HCT116 (cell line): ENCODE measurements at regions not wholly inside any gene's neighbourhood (a gene's known extent, or its start where the extent isn't known, plus 50 kb on each side); places are given as distances from the start of the nearest gene placed in this dataset.

ENCODE experiments used
- ATAC-seq: fragments of 200-7000 bp; cut with Tn5 transposase; 2 replicates; pipeline ENCODE4 v1.9.1; 2020; ENCODE audit warnings: mild to moderate bottlenecking, moderate library complexity
- BruUV-seq: library from RNA; stranded (reverse); fragments of 400-500 nt; replicated peaks from 2 replicates; lab custom pipeline; 2021; lab: Mats Ljungman, UMichigan
- CTCF ChIA-PET: fragments of 300-600 bp; sonication (Branson Sonifier 250); formaldehyde crosslinking; loops from one replicate; lab custom pipeline; 2021; ENCODE audit warnings: antibody characterized with exemption; lab: Charles Lee
- POLR2A ChIA-PET: fragments of 300-600, 350-600 bp; sonication (Branson Sonifier 250); formaldehyde crosslinking; loops from one replicate; lab custom pipeline; 2021; ENCODE audit warnings: antibody characterized with exemption; lab: Charles Lee
- RAD21 ChIA-PET, 2 experiments: fragments of 300-600 bp; sonication (Branson Sonifier 250); formaldehyde crosslinking; loops; one replicate each; lab custom pipeline; 2023; ENCODE audit warnings: low total read pairs in 2 of 2; ENCODE audit not compliant: uncharacterized antibody in 2 of 2, unreplicated experiment in 2 of 2, low non-redundant PET in 1 of 2; lab: Charles Lee
- DNase-seq: peaks from one replicate; pipeline ENCODE4 v3.0.0-alpha.2; 2010; ENCODE audit warnings: low read depth, low spot score
- H2AFZ ChIP-seq: fragments of 200-600 bp; shearing (Covaris generic), sonication (generic); 2 replicates; pipeline ENCODE4 v1.6.1; 2017; ENCODE audit warnings: low read depth, mixed run types, mixed read lengths, antibody characterized with exemption, low read length; ENCODE audit not compliant: poor library complexity, severe bottlenecking
- H3K27ac ChIP-seq: 2 replicates; pipeline ENCODE4 v1.5.1; 2012; ENCODE audit warnings: low read depth, low read length
- H3K27me3 ChIP-seq: fragments of 200-600 bp; sonication (generic); 2 replicates; pipeline ENCODE4 v1.6.1; 2016; ENCODE audit warnings: mixed run types, low read length, mixed read lengths; ENCODE audit not compliant: insufficient read depth
- H3K36me3 ChIP-seq, 2 experiments: fragments of 200-500 bp in 1 of 2; fragments of 200-600 bp in 1 of 2; sonication (Bioruptor generic) in 1 of 2; sonication (generic) in 1 of 2; 2 replicates each; pipeline versions ENCODE4 v1.5.1 to v1.6.1; 2014 to 2016; ENCODE audit warnings: low read length in 2 of 2, inconsistent platforms in 1 of 2, mixed read lengths in 1 of 2, mixed run types in 1 of 2; ENCODE audit not compliant: insufficient read depth in 2 of 2, control insufficient read depth in 1 of 2
- H3K4me1 ChIP-seq, 2 experiments: fragments of 200-600 bp in 1 of 2; sonication (generic) in 1 of 2; 2 replicates each; pipeline versions ENCODE4 v1.5.1 to v1.6.1; 2012 to 2017; ENCODE audit warnings: low read length in 2 of 2, inconsistent platforms in 1 of 2, mild to moderate bottlenecking in 1 of 2, mixed read lengths in 1 of 2, mixed run types in 1 of 2, moderate library complexity in 1 of 2; ENCODE audit not compliant: insufficient read depth in 2 of 2, control insufficient read depth in 1 of 2
- H3K4me2 ChIP-seq: fragments of 200-600 bp; sonication (generic); 2 replicates; pipeline ENCODE4 v1.6.1; 2017; ENCODE audit warnings: mixed run types, low read length, mixed read lengths
- H3K4me3 ChIP-seq, 2 experiments: fragments of 200-600 bp in 1 of 2; sonication (generic) in 1 of 2; replicated peaks in 1 of 2; 2 replicates each; pipeline ENCODE4 v1.5.1; 2011 to 2016; ENCODE audit warnings: low read length in 2 of 2, control low read depth in 1 of 2, low read depth in 1 of 2, mild to moderate bottlenecking in 1 of 2, mixed read lengths in 1 of 2, mixed run types in 1 of 2
- H3K79me2 ChIP-seq: fragments of 200-600 bp; sonication (generic); 2 replicates; pipeline ENCODE4 v1.6.1; 2017; ENCODE audit warnings: mild to moderate bottlenecking, mixed run types, low read length, moderate library complexity, mixed read lengths; ENCODE audit not compliant: insufficient read depth
- H3K9ac ChIP-seq: fragments of 200-600 bp; sonication (generic); 2 replicates; pipeline ENCODE4 v1.6.1; 2016; ENCODE audit warnings: low read length, mixed read lengths
- H3K9me2 ChIP-seq: fragments of 200-600 bp; sonication (generic), shearing (Covaris generic); 2 replicates; pipeline ENCODE4 v1.6.1; 2017; ENCODE audit warnings: mixed run types, mild to moderate bottlenecking, moderate library complexity; ENCODE audit not compliant: insufficient read depth
- H3K9me3 ChIP-seq, 2 experiments: fragments of 200-500 bp in 1 of 2; fragments of 200-600 bp in 1 of 2; sonication (Bioruptor generic) in 1 of 2; sonication (generic) in 1 of 2; 2 replicates each; pipeline ENCODE4 v1.6.1; 2014 to 2017; ENCODE audit warnings: low read length in 2 of 2, mixed read lengths in 2 of 2, inconsistent platforms in 1 of 2, low read depth in 1 of 2, mild to moderate bottlenecking in 1 of 2, mixed run types in 1 of 2, moderate library complexity in 1 of 2; ENCODE audit not compliant: control insufficient read depth in 1 of 2, insufficient read depth in 1 of 2
- H4K20me1 ChIP-seq: fragments of 200-600 bp; sonication (generic), shearing (Covaris generic); 2 replicates; pipeline ENCODE4 v1.6.1; 2017; ENCODE audit warnings: mixed run types, mild to moderate bottlenecking, moderate library complexity; ENCODE audit not compliant: insufficient read depth
- ATF3 ChIP-seq: IDR thresholded peaks from 2 replicates; pipeline ENCODE4 v1.6.1; 2012
- CBX3 ChIP-seq: IDR thresholded peaks from 2 replicates; pipeline ENCODE4 v1.6.1; 2012; ENCODE audit warnings: low read depth
- CEBPB ChIP-seq: IDR thresholded peaks from 2 replicates; pipeline ENCODE4 v1.6.1; 2012; ENCODE audit warnings: low read depth
- ELF1 ChIP-seq: IDR thresholded peaks from 2 replicates; pipeline ENCODE4 v1.6.1; 2012; ENCODE audit warnings: low read depth, borderline replicate concordance
- FOSL1 ChIP-seq: IDR thresholded peaks from 2 replicates; pipeline ENCODE4 v1.6.1; 2012; ENCODE audit warnings: low read depth
- JUND ChIP-seq: IDR thresholded peaks from 2 replicates; pipeline ENCODE4 v1.6.1; 2012
- MAX ChIP-seq: IDR thresholded peaks from 2 replicates; pipeline ENCODE4 v1.6.1; 2012
- POLR2A ChIP-seq: IDR thresholded peaks from 2 replicates; pipeline ENCODE4 v1.7.0; 2011; ENCODE audit warnings: borderline replicate concordance; ENCODE audit not compliant: insufficient read depth, insufficient read length; ENCODE audit errors: extremely low read depth
- POLR2AphosphoS5 ChIP-seq: IDR thresholded peaks from 2 replicates; pipeline ENCODE4 v1.6.1; 2011; ENCODE audit warnings: mild to moderate bottlenecking, low read depth, low read length, moderate library complexity
- SP1 ChIP-seq: IDR thresholded peaks from 2 replicates; pipeline ENCODE4 v1.6.1; 2012; ENCODE audit warnings: low read depth
- SRF ChIP-seq: IDR thresholded peaks from 2 replicates; pipeline ENCODE4 v1.6.1; 2012; ENCODE audit warnings: low read depth
- TCF7L2 ChIP-seq: IDR thresholded peaks from 2 replicates; pipeline ENCODE4 v1.7.0; 2011; ENCODE audit warnings: borderline replicate concordance, inconsistent platforms; ENCODE audit not compliant: insufficient read depth, insufficient read length; ENCODE audit errors: extremely low read depth
- YY1 ChIP-seq: IDR thresholded peaks from 2 replicates; pipeline ENCODE4 v1.6.1; 2011; ENCODE audit warnings: low read length, low read depth, moderate library complexity, mild to moderate bottlenecking; ENCODE audit not compliant: insufficient replicate concordance; ENCODE audit errors: extremely low read depth
- ZFX ChIP-seq: fragments of 450-650 bp; IDR thresholded peaks from 2 replicates; pipeline ENCODE4 v1.6.1; 2017
- intact Hi-C: fragments of 100-400 bp; cut with micrococcal nuclease; formaldehyde crosslinking; loops from 2 replicates; pipeline ENCODE4 v1.10.0; 2022

- CTCF ChIA-PET = no interaction called here
- POLR2A ChIA-PET = no interaction called here
- no peak overlapping the region for H3K27ac ChIP-seq
- no peak overlapping the region for H3K4me3 ChIP-seq
- intact Hi-C loops = no loop called here
- H2AFZ ChIP-seq = no peak overlapping the region
- no peaks in the 10 kb centered on the region for H3K79me2 ChIP-seq
- H3K9me3 ChIP-seq = peaks cover 11 to 14% of the 10 kb centered on the region in 2 experiments; a peak in 3 of 4 replicates
- H3K9me2 ChIP-seq = no peaks in the 10 kb centered on the region
- RAD21 ChIA-PET = no interaction called here
- no peaks in the 10 kb centered on the region for H3K4me1 ChIP-seq
- TF ChIP-seq ATF3 = no peak
- TF ChIP-seq SP1 = no peak
- no peak for TF ChIP-seq FOSL1
- TF ChIP-seq ELF1 = no peak
- no peak for TF ChIP-seq TCF7L2
- TF ChIP-seq YY1 = no peak
- no peak for TF ChIP-seq POLR2A
- no peak for TF ChIP-seq CEBPB
- no peak for TF ChIP-seq SRF
- no peak for TF ChIP-seq ZFX
- no peak for TF ChIP-seq MAX
- no peak for TF ChIP-seq CBX3
- no peak for TF ChIP-seq POLR2AphosphoS5
- TF ChIP-seq JUND = no peak
- TF ChIP-seq, all 23 proteins: peak for 0
- no peaks in the 10 kb centered on the region for H3K36me3 ChIP-seq
- ATAC-seq (no peak), DNase-seq (no peak)
- H3K4me2 ChIP-seq = no peak overlapping the region
- H3K9ac ChIP-seq = no peak overlapping the region
- no peaks in the 10 kb centered on the region for H4K20me1 ChIP-seq
- no TSS peak for BruUV-seq
- no peaks in the 10 kb centered on the region for H3K27me3 ChIP-seq
These were observed 390.3 kb upstream of the PCDH15 start for GRCh38 chr10:55191236-55191860.
